GM21526 (cell line): ENCODE measurements at regions not wholly inside any gene's neighbourhood (a gene's known extent, or its start where the extent isn't known, plus 50 kb on each side); places are given as distances from the start of the nearest gene placed in this dataset.
"Not testable (repeated sequence)": the region's sequence is repeated elsewhere in the genome, so short reads cannot be mapped to it uniquely, and the experiment has no call there.

Experiments used
- ATAC-seq: cut with Tn5 transposase; IDR thresholded peaks from one replicate; pipeline ENCODE4 v1.9.1; 2021; ENCODE audit warnings: moderate library complexity; ENCODE audit not compliant: unreplicated experiment, low FRiP score

GRCh38 chr14:38040411-38040810 lies 167.3 kb upstream of the SSTR1 start:
- no peak for ATAC-seq

- ATAC-seq, result no peak
These were observed 165.4 kb upstream of the SSTR1 start for GRCh38 chr14:38042322-38042721.

GRCh38 chr14:38044710-38045109 lies 163.0 kb upstream of the SSTR1 start:
- ATAC-seq, result no peak

GRCh38 chr14:38045461-38045860 lies 162.2 kb upstream of the SSTR1 start:
- ATAC-seq, result no peak

GRCh38 chr14:38046160-38046559 lies 161.5 kb upstream of the SSTR1 start:
- no peak for ATAC-seq

- no peak for ATAC-seq
These were observed 160.4 kb upstream of the SSTR1 start for GRCh38 chr14:38047195-38047902.

- ATAC-seq, result no peak
These were observed 154.0 kb upstream of the SSTR1 start for GRCh38 chr14:38053666-38054065.

- no peak for ATAC-seq
These were observed 151.4 kb upstream of the SSTR1 start for GRCh38 chr14:38056270-38056669.

- not testable (repeated sequence) for ATAC-seq
These were observed 145.5 kb upstream of the SSTR1 start for GRCh38 chr14:38062223-38062622.

- no peak for ATAC-seq
These were observed 143.9 kb upstream of the SSTR1 start for GRCh38 chr14:38063711-38064320.

GRCh38 chr14:38065106-38065762 lies 142.5 kb upstream of the SSTR1 start:
- ATAC-seq, result no peak

- no peak for ATAC-seq
These were observed 137.6 kb upstream of the SSTR1 start for GRCh38 chr14:38070061-38070588.

GRCh38 chr14:38073641-38074040 lies 134.1 kb upstream of the SSTR1 start:
- ATAC-seq, result no peak

- no peak for ATAC-seq
These were observed 133.6 kb upstream of the SSTR1 start for GRCh38 chr14:38074081-38074480.

GRCh38 chr14:38074754-38075153 lies 132.9 kb upstream of the SSTR1 start:
- ATAC-seq, result no peak

GRCh38 chr14:38078393-38078792 lies 129.3 kb upstream of the SSTR1 start:
- no peak for ATAC-seq

GRCh38 chr14:38079268-38079667 lies 128.4 kb upstream of the SSTR1 start:
- ATAC-seq, result peak; percentile 56

- no peak for ATAC-seq
These were observed 127.8 kb upstream of the SSTR1 start for GRCh38 chr14:38079886-38080285.

GRCh38 chr14:38080696-38081095 lies 127.0 kb upstream of the SSTR1 start:
- no peak for ATAC-seq

GRCh38 chr14:38083039-38083438 lies 124.7 kb upstream of the SSTR1 start:
- no peak for ATAC-seq

- no peak for ATAC-seq
These were observed 118.6 kb upstream of the SSTR1 start for GRCh38 chr14:38089123-38089522.

GRCh38 chr14:38090506-38090905 lies 117.2 kb upstream of the SSTR1 start:
- no peak for ATAC-seq
